ENCODE measurements at regions not wholly inside any gene's neighbourhood (a gene's known extent, or its start where the extent isn't known, plus 50 kb on each side); places are given as distances from the start of the nearest gene placed in this dataset.

DNA sequence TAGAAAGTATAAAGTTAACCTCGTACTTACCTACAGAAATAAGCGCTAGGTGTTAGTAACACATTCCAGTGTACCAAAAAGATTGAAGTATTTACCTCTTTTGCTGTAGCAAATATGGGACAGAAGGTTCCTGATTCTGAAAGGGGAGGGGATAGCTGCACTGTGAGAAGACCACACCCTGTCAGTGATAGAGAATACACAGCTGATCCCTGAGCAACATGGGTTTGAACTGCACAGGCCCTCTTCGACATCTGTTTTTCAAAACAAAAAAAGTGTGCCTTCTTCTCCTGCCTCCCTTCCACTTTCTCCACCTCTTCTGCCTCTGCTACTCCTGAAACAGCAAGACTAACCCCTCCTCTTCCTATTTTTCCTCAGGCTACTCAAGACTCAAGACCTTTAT lies 201.8 kb upstream of the SLIT2 start:
- Histone ChIP-seq H3K4me3 (ENCODE audit: low read length, poor library complexity, severe bottlenecking) (no peak overlapping the region), H3K36me3 (ENCODE audit: insufficient read depth, low read length) (no peaks in the 10 kb centered on the region), H4K20me1 (ENCODE audit: insufficient read depth, low read length, poor library complexity, severe bottlenecking) (no peaks in the 10 kb centered on the region), H3K9me2 (replicated peaks; ENCODE audit: low read depth, low read length) (no peaks in the 10 kb centered on the region), H3K79me2 (ENCODE audit: insufficient read depth, low read length) (no peaks in the 10 kb centered on the region), H3K4me2 (ENCODE audit: low read depth, low read length, poor library complexity, severe bottlenecking) (no peak overlapping the region), H3K4me1 (ENCODE audit: insufficient read depth, low read length, poor library complexity, severe bottlenecking) (no peaks in the 10 kb centered on the region), H3K9ac (ENCODE audit: low read depth, low read length, poor library complexity, severe bottlenecking) (no peak overlapping the region), H3F3A (ENCODE audit: low read depth) (no peaks in the 10 kb centered on the region), H3K27me3 (ENCODE audit: insufficient read depth, low read length, poor library complexity, severe bottlenecking) (no peaks in the 10 kb centered on the region), H2AFZ (ENCODE audit: low read length) (no peak overlapping the region), H3K9me3 (ENCODE audit: insufficient read depth, low read depth, low read length) (no peaks in the 10 kb centered on the region)
- TF ChIP-seq, protein P1, sequence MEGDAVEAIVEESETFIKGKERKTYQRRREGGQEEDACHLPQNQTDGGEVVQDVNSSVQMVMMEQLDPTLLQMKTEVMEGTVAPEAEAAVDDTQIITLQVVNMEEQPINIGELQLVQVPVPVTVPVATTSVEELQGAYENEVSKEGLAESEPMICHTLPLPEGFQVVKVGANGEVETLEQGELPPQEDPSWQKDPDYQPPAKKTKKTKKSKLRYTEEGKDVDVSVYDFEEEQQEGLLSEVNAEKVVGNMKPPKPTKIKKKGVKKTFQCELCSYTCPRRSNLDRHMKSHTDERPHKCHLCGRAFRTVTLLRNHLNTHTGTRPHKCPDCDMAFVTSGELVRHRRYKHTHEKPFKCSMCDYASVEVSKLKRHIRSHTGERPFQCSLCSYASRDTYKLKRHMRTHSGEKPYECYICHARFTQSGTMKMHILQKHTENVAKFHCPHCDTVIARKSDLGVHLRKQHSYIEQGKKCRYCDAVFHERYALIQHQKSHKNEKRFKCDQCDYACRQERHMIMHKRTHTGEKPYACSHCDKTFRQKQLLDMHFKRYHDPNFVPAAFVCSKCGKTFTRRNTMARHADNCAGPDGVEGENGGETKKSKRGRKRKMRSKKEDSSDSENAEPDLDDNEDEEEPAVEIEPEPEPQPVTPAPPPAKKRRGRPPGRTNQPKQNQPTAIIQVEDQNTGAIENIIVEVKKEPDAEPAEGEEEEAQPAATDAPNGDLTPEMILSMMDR (conservative IDR thresholded peaks at IDR 0.05; ENCODE audit: low read length): no peak
- no peak for TF ChIP-seq EZH2phosphoT487 (IDR thresholded peaks at IDR 0.05; ENCODE audit: borderline replicate concordance)

DNA sequence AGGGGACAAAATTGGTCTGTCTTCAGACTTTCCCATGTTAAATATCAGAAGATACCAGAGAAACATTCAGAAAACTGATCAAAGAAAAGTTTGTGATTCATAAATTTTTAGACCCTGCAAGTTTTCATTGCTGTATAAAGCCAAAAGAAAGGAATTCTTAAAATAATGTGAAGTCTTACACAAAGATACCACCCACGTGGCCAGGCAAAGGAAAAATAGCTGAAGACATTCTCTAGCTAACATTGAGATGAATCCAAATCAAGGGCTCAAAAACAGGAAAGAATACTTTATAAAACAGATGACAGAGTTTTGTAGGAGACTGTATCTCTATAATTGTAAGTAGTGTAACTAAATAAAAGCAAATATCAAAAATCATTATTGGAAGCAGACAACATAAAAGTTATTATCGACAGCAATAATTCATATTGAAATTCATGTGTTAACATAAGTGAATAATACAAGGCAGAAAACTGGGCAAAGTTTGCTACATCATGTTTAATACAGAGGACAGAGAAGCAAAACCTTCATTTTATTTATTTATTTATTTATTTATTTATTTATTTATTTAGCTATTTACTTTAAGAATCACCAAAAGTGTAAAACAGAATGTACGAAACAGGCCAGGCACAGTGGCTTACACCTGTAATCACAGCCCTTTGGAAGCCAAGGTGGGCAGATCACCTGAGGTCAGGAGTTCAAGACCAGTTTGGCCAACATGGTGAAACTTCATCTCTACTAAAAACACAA lies 204.6 kb upstream of the SLIT2 start:
- TF ChIP-seq, protein P1 (conservative IDR thresholded peaks at IDR 0.05; ENCODE audit: low read length): no peak
- no peak for TF ChIP-seq EZH2phosphoT487 (IDR thresholded peaks at IDR 0.05; ENCODE audit: borderline replicate concordance)
- H2AFZ ChIP-seq (ENCODE audit: low read length): no peak overlapping the region

DNA sequence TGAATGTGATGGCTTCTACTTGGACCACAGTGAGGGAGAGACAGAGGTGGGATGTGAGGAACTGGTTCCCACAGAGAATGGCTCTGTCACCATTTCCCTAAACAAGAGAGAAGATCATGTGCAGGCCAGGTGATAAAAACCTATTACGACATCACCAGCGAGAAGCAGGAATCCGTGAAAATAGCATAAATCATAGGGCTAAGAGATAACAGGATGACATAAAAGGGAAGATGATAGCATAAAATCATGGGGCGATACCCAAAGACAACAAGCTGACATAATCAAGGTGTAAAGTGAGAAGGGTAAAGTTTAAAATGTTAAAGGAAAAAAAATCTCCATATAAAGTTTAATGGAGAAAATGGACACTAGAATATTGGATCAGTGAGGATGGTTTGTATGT lies 205.5 kb upstream of the SLIT2 start:
- H3K9ac ChIP-seq (ENCODE audit: low read depth, low read length, poor library complexity, severe bottlenecking): no peak overlapping the region
- no peaks in the 10 kb centered on the region for H4K20me1 ChIP-seq (ENCODE audit: insufficient read depth, low read length, poor library complexity, severe bottlenecking)
- H3K36me3 ChIP-seq (ENCODE audit: insufficient read depth, low read length): no peaks in the 10 kb centered on the region
- no peaks in the 10 kb centered on the region for H3F3A ChIP-seq (ENCODE audit: low read depth)
- no peaks in the 10 kb centered on the region for H3K27me3 ChIP-seq (ENCODE audit: insufficient read depth, low read length, poor library complexity, severe bottlenecking)
- no peak overlapping the region for H3K4me2 ChIP-seq (ENCODE audit: low read depth, low read length, poor library complexity, severe bottlenecking)
- no peaks in the 10 kb centered on the region for H3K79me2 ChIP-seq (ENCODE audit: insufficient read depth, low read length)
- no peaks in the 10 kb centered on the region for H3K9me2 ChIP-seq (replicated peaks; ENCODE audit: low read depth, low read length)
- no peak overlapping the region for H2AFZ ChIP-seq (ENCODE audit: low read length)
- TF ChIP-seq, protein P1 (conservative IDR thresholded peaks at IDR 0.05; ENCODE audit: low read length): no peak
- TF ChIP-seq EZH2phosphoT487 (IDR thresholded peaks at IDR 0.05; ENCODE audit: borderline replicate concordance): no peak
- H3K4me1 ChIP-seq (ENCODE audit: insufficient read depth, low read length, poor library complexity, severe bottlenecking): no peaks in the 10 kb centered on the region
- H3K4me3 ChIP-seq (ENCODE audit: low read length, poor library complexity, severe bottlenecking): no peak overlapping the region
- H3K9me3 ChIP-seq (ENCODE audit: insufficient read depth, low read depth, low read length): no peaks in the 10 kb centered on the region

More for the DNA sequence above, 204.6 kb upstream of the SLIT2 start:
- H3K4me1 ChIP-seq (ENCODE audit: insufficient read depth, low read length, poor library complexity, severe bottlenecking): no peaks in the 10 kb centered on the region
- H3K4me2 ChIP-seq (ENCODE audit: low read depth, low read length, poor library complexity, severe bottlenecking): no peak overlapping the region
- no peaks in the 10 kb centered on the region for H3K9me3 ChIP-seq (ENCODE audit: insufficient read depth, low read depth, low read length)
- no peaks in the 10 kb centered on the region for H3F3A ChIP-seq (ENCODE audit: low read depth)
- H3K4me3 ChIP-seq (ENCODE audit: low read length, poor library complexity, severe bottlenecking): no peak overlapping the region
- H3K27me3 ChIP-seq (ENCODE audit: insufficient read depth, low read length, poor library complexity, severe bottlenecking): no peaks in the 10 kb centered on the region
- no peaks in the 10 kb centered on the region for H3K79me2 ChIP-seq (ENCODE audit: insufficient read depth, low read length)
- H4K20me1 ChIP-seq (ENCODE audit: insufficient read depth, low read length, poor library complexity, severe bottlenecking): no peaks in the 10 kb centered on the region
- no peaks in the 10 kb centered on the region for H3K36me3 ChIP-seq (ENCODE audit: insufficient read depth, low read length)
- no peaks in the 10 kb centered on the region for H3K9me2 ChIP-seq (replicated peaks; ENCODE audit: low read depth, low read length)
- no peak overlapping the region for H3K9ac ChIP-seq (ENCODE audit: low read depth, low read length, poor library complexity, severe bottlenecking)

Data from Loucy (cell line).